Aorta (tissue), 5 donors: ENCODE measurements at regions not wholly inside any gene's neighbourhood (a gene's known extent, or its start where the extent isn't known, plus 50 kb on each side); places are given as distances from the start of the nearest gene placed in this dataset.

Source experiments
- ATAC-seq: fragments of 200-7000 bp; cut with Tn5 transposase; one replicate; pipeline ENCODE4 v1.9.1; 2022; ENCODE audit warnings: moderate library complexity; ENCODE audit not compliant: low FRiP score
- DNase-seq, 2 donors: peaks; one replicate each; pipeline ENCODE4 v3.0.0-alpha.2; 2020
- H3K27ac ChIP-seq, 2 donors: one replicate each; pipeline ENCODE4 v1.5.1; 2013; ENCODE audit warnings: low read length in 2 of 2, mild to moderate bottlenecking in 2 of 2, moderate library complexity in 2 of 2, control low read depth in 1 of 2, inconsistent platforms in 1 of 2, low read depth in 1 of 2
- H3K27me3 ChIP-seq, 2 donors: one replicate each; pipeline ENCODE4 v1.6.1; 2013; ENCODE audit warnings: control low read depth in 1 of 2, low read length in 1 of 2, mild to moderate bottlenecking in 1 of 2, moderate library complexity in 1 of 2; ENCODE audit not compliant: insufficient read depth in 2 of 2, control insufficient read depth in 1 of 2
- H3K36me3 ChIP-seq, 2 donors: one replicate each; pipeline ENCODE4 v1.6.1; 2013; ENCODE audit warnings: control low read depth in 1 of 2, low read length in 1 of 2, mild to moderate bottlenecking in 1 of 2; ENCODE audit not compliant: insufficient read depth in 2 of 2, control insufficient read depth in 1 of 2
- H3K4me1 ChIP-seq, 2 donors: one replicate each; pipeline ENCODE4 v1.6.1; 2013; ENCODE audit warnings: low read length in 2 of 2, control low read depth in 1 of 2, mild to moderate bottlenecking in 1 of 2, moderate library complexity in 1 of 2; ENCODE audit not compliant: insufficient read depth in 2 of 2, control insufficient read depth in 1 of 2
- H3K4me3 ChIP-seq, 2 donors: one replicate each; pipeline ENCODE4 v1.5.1; 2013; ENCODE audit warnings: low read length in 2 of 2, control low read depth in 1 of 2, mild to moderate bottlenecking in 1 of 2
- H3K9me3 ChIP-seq: one replicate; pipeline ENCODE4 v1.6.1; 2013; ENCODE audit warnings: mild to moderate bottlenecking, low read length; ENCODE audit not compliant: control insufficient read depth
- WGBS, 2 donors: extraction: QIAGEN DNeasy Blood & Tissue Kit; methylation state at CpG; one replicate each; pipeline ENCODE4 v1.1.7; 2013; 5-methylcytosine and 5-hydroxymethylcytosine counted together
- intact Hi-C, 2 donors: fragments of 100-400 bp; cut with DNase I; formaldehyde crosslinking; loops; one replicate each; pipeline versions ENCODE4 v1.14.2 to v1.15.0; 2022
- donor health status: healthy with polysubstance abuse.
- donor health status: Bipolar disorder and iron deficiency.
- donor health status: DM: no; HTN: no; CAD: no.
- donor health status: DM: no; HTN: no; CAD: no.
- donor health status: DM: yes; HTN: yes; CAD: no.

DNA sequence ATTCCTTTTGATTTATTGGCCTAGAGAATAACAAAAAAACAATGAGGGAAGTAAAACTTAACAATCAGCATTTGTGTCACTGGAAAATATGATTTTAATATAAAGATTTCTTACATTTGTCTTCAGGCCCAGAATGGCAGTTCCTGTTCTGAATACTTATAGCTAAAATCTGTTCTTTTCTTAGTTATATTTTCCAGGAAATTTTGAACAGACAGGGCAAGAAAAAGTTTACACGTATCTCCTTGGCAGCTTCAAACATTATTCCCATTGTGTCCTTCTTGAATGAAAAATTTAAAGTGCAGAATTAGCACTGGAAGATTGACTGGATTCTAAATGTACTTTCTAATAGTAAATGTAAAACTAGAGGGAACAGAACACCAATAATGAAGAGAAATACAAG is 1454.0 kb upstream of the PIK3C3 start:
- Histone ChIP-seq H3K27me3 (no peaks in the 10 kb centered on the region), H3K27ac (no peak overlapping the region), H3K9me3 (no peaks in the 10 kb centered on the region), H3K4me1 (no peaks in the 10 kb centered on the region), H3K4me3 (no peak overlapping the region), H3K36me3 (no peaks in the 10 kb centered on the region)
- WGBS, 2 donors: 29 to 46% methylated on average over 1 of the region's 1 CpG
- intact Hi-C loops: no loop called here
- DNase-seq (no peak), ATAC-seq (no peak)

DNA sequence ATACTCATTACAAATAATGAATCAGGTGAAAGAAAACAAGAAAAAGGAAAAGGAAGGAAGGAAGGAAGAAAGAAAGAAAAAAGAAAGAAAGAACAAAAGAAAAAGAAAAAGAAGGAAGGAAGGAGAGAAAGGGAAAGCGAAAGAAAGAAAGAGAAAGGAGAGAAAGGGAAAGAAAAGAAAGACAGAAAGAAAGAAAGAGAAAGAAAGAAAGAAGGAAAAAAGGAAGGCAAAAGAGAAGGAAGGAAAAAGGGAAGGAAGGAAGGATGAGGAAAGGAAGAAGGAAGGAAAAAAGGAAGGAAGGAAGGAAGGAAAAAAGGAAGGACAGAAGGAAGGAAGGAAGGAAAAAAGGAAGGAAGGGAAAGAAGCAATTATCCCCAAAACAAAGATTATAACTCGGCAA is 1460.4 kb upstream of the PIK3C3 start:
- DNase-seq: no peak
- ATAC-seq: no peak
- H3K9me3 ChIP-seq: no peaks in the 10 kb centered on the region
- no peaks in the 10 kb centered on the region for H3K27me3 ChIP-seq
- H3K4me1 ChIP-seq: no peaks in the 10 kb centered on the region
- H3K27ac ChIP-seq: no peak overlapping the region
- intact Hi-C loops: no loop called here
- 81 to 83% methylated on average over 2 of the region's 2 CpGs for WGBS, 2 donors
- H3K4me3 ChIP-seq: no peak overlapping the region
- no peaks in the 10 kb centered on the region for H3K36me3 ChIP-seq

DNA sequence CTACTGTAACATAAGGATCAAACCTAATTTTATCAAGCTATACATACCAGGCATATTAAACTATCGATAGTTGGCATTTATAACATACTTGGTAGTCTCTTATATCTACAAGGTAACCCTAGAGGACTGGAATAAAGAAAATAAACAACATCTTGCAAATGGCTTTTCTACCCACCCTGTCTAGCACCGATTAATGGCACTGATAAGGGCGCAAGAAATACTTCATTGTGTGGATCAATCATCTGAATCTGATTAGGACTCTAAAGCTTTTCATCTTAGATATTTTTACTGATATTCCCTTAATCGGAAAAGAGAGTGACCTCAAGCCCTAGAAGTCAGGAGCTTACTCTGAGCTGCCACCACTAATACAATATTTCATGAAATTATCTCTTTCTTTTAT is 1461.7 kb upstream of the PIK3C3 start:
- ATAC-seq (no peak), DNase-seq (no peak)
- no peaks in the 10 kb centered on the region for H3K4me1 ChIP-seq
- 38 to 53% methylated on average over 4 of the region's 4 CpGs for WGBS, 2 donors
- H3K36me3 ChIP-seq: no peaks in the 10 kb centered on the region
- no peaks in the 10 kb centered on the region for H3K9me3 ChIP-seq
- intact Hi-C loops: no loop called here
- no peak overlapping the region for H3K4me3 ChIP-seq
- H3K27me3 ChIP-seq: no peaks in the 10 kb centered on the region
- no peak overlapping the region for H3K27ac ChIP-seq

DNA sequence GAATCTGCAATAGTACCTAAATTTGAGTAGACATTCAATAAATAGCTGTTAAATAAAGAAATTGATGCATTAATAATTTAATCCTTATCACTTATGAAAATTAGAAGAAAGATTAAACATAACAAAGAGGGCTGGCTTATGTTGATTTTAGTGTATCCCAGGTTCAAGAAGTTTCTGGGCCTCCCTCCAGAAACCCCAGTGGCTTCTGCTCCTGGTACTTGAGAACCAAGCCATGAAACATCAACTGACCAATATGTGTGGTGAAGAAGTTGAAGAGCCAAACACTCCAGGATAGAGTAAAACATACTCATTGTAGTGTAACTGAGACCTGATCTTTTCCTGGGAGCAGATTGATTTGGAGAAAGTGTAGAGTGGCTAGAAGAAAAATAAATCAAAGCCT is 1465.7 kb upstream of the PIK3C3 start:
- intact Hi-C loops: no loop called here
- no peak for ATAC-seq
- Histone ChIP-seq H3K9me3 (no peaks in the 10 kb centered on the region), H3K36me3 (no peaks in the 10 kb centered on the region), H3K4me1 (no peaks in the 10 kb centered on the region), H3K4me3 (no peak overlapping the region), H3K27ac (no peak overlapping the region), H3K27me3 (no peaks in the 10 kb centered on the region)
- DNase-seq: no peak

DNA sequence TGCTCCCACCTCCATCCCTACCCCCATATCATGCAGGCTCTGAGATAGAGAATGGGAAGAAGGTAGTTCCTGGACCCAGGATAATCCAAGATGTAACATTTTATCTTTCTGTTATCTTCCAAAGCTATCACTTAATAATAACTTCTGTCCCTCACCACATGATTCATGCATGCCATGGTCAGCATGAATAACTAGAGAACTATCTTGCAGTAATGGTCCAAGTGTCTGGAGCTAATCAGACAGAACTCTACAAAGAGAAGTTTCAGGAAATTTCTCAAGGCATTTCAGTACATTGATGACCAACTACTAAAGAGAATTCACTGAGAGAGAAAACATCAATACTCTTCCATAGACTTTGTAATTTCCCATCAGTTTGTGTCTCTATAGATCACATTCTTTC is 1469.7 kb upstream of the PIK3C3 start:
- intact Hi-C loops: no loop called here
- H3K4me1 ChIP-seq: no peaks in the 10 kb centered on the region
- ATAC-seq: no peak

DNA sequence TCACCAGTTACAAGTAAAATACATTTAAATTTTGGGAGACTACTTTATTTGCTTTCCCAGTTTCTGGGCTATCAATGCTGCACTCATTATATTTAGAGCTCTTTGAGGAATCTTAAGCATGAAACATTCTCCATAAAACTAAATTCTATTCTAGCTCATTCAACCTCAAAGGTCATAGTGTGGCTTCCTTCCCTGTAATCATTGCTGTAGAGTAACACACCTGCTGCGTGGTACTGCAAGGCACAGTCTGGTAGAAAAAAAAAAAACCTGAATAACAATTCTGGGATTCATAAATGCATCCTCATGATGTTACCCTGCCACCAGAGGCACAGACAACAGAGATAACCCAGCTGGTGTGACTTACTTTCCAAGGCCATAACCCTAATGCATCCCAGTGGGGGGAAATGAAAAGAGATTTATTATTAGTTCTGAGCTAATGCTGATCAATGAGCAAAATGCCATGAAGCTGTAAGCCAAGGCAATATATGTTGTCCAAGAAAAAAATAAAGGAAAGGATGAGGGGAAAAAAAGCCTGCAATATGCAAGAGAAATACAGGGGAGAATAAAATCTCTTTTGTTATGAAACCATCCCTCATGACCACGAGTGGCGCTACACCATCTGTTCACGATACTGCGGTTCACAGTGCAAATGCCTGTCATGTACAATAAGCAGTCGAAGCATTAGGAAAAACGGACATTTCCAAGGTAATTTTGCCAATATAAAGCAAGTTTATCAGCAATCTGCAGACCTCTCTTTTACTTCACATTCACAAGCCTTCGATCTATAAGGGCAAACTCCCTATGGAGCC is 1481.6 kb upstream of the PIK3C3 start:
- intact Hi-C loops: no loop called here
- DNase-seq: no peak
- 81 to 82% methylated on average over 8 of the region's 8 CpGs for WGBS, 2 donors
- ATAC-seq: no peak
- no peaks in the 10 kb centered on the region for H3K9me3 ChIP-seq
- H3K27me3 ChIP-seq: no peaks in the 10 kb centered on the region
- H3K36me3 ChIP-seq: no peaks in the 10 kb centered on the region
- H3K27ac ChIP-seq: no peak overlapping the region
- no peak overlapping the region for H3K4me3 ChIP-seq
- H3K4me1 ChIP-seq: no peaks in the 10 kb centered on the region

More for the DNA sequence above, 1469.7 kb upstream of the PIK3C3 start:
- H3K9me3 ChIP-seq: no peaks in the 10 kb centered on the region
- H3K27me3 ChIP-seq: no peaks in the 10 kb centered on the region
- no peak overlapping the region for H3K4me3 ChIP-seq
- H3K27ac ChIP-seq: no peak overlapping the region
- DNase-seq: no peak
- H3K36me3 ChIP-seq: no peaks in the 10 kb centered on the region

DNA sequence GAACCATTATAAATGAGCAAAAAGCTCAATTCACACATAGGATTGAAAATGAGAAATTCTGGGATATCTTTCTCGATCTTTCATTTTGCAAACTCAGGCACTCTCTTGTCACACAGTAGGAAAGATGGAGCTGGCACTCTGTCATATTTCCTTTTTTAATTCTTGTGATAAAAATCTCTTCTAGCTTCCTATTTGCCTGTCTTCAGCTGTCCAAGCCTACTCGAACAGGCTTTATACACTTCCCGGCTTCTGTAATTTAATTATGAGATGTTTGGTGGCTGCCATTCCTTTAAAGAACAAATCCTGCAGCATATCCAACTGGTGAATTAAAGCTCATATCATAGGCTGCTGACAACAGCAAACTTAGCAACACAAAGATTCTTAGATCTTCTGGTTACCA is 1484.3 kb upstream of the PIK3C3 start:
- Histone ChIP-seq H3K27me3 (no peaks in the 10 kb centered on the region), H3K9me3 (no peaks in the 10 kb centered on the region), H3K36me3 (no peaks in the 10 kb centered on the region), H3K4me1 (no peaks in the 10 kb centered on the region), H3K4me3 (no peak overlapping the region), H3K27ac (no peak overlapping the region)
- intact Hi-C loops: no loop called here
- WGBS, 2 donors: 69 to 91% methylated on average over 3 of the region's 3 CpGs
- ATAC-seq (no peak), DNase-seq (no peak)

DNA sequence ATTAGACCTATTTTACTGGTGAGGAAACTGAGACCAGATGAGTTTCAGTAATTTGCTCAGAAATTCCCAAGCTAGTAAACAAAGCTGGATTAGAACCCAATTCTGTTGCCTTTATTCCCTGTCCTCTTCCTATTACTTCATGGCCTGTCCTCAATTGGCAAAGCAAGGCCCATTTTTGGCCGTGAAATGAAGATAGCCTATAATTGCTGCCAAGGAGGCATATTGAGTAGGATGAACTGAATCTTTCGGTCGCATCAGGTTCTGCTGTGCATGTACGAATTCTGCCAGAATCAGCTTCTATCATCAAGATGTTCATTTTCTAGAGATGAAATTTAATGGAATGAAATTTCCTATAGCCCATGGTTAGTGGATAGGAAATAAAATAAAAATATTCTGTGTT is 1485.2 kb upstream of the PIK3C3 start:
- DNase-seq: no peak
- 91 to 96% methylated on average over 4 of the region's 4 CpGs for WGBS, 2 donors
- H3K9me3 ChIP-seq: no peaks in the 10 kb centered on the region
- ATAC-seq: no peak
- H3K36me3 ChIP-seq: no peaks in the 10 kb centered on the region
- no peaks in the 10 kb centered on the region for H3K27me3 ChIP-seq
- no peak overlapping the region for H3K27ac ChIP-seq
- intact Hi-C loops: no loop called here
- no peaks in the 10 kb centered on the region for H3K4me1 ChIP-seq
- H3K4me3 ChIP-seq: no peak overlapping the region

DNA sequence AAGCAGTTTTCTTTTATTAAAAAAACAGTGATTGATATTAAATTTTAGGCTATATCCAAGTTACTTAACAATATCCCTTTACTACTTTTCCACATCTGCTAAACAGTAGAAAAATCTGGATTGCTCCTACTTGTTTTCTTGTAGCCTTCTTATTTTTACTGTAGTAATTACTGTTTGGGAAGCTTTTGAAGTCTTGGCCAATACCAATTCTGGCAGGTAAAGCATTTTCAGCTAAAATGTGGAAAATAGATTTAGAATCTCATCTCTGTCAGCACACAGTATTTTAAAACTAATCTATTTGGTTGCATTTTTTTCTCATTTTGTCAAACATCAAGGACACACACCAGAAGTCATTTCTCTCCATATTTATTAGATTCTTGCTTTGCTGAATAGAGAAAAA is 1485.7 kb upstream of the PIK3C3 start:
- no peak overlapping the region for H3K27ac ChIP-seq
- intact Hi-C loops: no loop called here
- H3K9me3 ChIP-seq: no peaks in the 10 kb centered on the region
- ATAC-seq (no peak), DNase-seq (no peak)
- H3K4me3 ChIP-seq: no peak overlapping the region
- H3K27me3 ChIP-seq: no peaks in the 10 kb centered on the region
- no peaks in the 10 kb centered on the region for H3K4me1 ChIP-seq
- H3K36me3 ChIP-seq: no peaks in the 10 kb centered on the region
